ENCODE measurements at regions not wholly inside any gene's neighbourhood (a gene's known extent, or its start where the extent isn't known, plus 50 kb on each side); places are given as distances from the start of the nearest gene placed in this dataset.

DNA sequence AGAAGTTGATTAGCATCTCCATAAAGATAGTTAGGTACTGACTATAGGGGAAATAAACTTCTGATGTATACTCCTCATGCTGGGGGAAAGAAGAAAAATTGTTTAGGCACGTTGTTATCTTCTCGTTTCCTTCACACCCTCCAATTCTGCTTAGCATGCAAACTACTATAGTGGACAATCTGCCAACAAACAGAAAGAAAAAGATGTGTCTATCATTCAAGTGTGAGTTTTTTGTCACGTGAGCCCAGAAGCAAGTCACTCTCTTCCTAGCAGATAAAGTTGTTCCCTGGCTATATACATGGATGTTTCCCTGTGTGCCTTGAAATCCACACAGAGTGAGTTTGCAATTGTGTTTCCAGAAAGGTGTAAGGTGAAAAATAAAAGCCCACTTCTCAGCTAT is 318.4 kb downstream of the CWC27 start:
- no peak for TF ChIP-seq CTCF (IDR thresholded peaks at IDR 0.05; ENCODE audit: insufficient read depth, low read length)
- DNase-seq (ENCODE audit: low read depth) = no peak

GRCh38 chr5:65094279-65094678 is 325.5 kb downstream of the CWC27 start:
- no peak overlapping the region for H3K4me3 ChIP-seq (ENCODE audit: low read depth, low read length)
- DNase-seq (ENCODE audit: low read depth) = no peak
- TF ChIP-seq CTCF (IDR thresholded peaks at IDR 0.05; ENCODE audit: insufficient read depth, low read length) = no peak

More for the DNA sequence above, 318.4 kb downstream of the CWC27 start:
- H3K4me3 ChIP-seq (ENCODE audit: low read depth, low read length) = no peak overlapping the region

DNA sequence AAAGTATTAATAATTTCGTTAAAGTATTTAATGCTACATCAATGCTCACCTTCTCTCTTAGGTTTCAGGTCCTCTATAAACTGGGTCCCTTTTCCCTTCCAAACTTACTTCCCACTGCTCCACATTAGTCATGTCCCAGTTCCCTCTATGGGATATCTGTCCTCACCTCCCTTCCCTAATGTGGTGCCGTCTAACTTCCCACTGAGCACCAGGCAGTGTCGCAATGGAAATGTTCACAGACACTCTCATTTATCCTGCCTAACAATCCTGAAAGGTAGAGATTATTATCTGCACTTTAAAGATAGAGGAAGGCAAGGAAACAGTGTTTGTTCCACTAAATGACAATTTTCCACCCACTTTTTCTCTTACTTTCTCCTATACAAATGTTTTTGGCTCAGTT is 329.7 kb downstream of the CWC27 start:
- H3K4me3 ChIP-seq (ENCODE audit: low read depth, low read length) = no peak overlapping the region
- TF ChIP-seq CTCF (IDR thresholded peaks at IDR 0.05; ENCODE audit: insufficient read depth, low read length) = no peak
- no peak for DNase-seq (ENCODE audit: low read depth)

All from fibroblast of the aortic adventitia (primary cell).